DMS53 treated with DMSO at 0.1 percent for 48 hours (cell line): ENCODE measurements at regions not wholly inside any gene's neighbourhood (a gene's known extent, or its start where the extent isn't known, plus 50 kb on each side); places are given as distances from the start of the nearest gene placed in this dataset.

Source experiments
- DNase-seq: peaks from one replicate; lab custom pipeline; 2025; ENCODE audit not compliant: unreplicated experiment; lab: John Stamatoyannopoulos, UW

GRCh38 chr9:13665418-13666066 lies 386.1 kb upstream of the MPDZ start:
- DNase-seq: no peak

- DNase-seq: no peak
Observed at GRCh38 chr9:13661014-13661413, 381.5 kb upstream of the MPDZ start.

GRCh38 chr9:13651969-13652663 lies 372.6 kb upstream of the MPDZ start:
- DNase-seq: no peak

- DNase-seq: no peak
Observed at GRCh38 chr9:13651526-13651925, 372.0 kb upstream of the MPDZ start.

- DNase-seq: no peak
Observed at GRCh38 chr9:13648676-13649075, 369.2 kb upstream of the MPDZ start.

- DNase-seq: no peak
Observed at GRCh38 chr9:13648068-13648467, 368.6 kb upstream of the MPDZ start.

- no peak for DNase-seq
Observed at GRCh38 chr9:13646500-13647021, 367.1 kb upstream of the MPDZ start.

- DNase-seq: no peak
Observed at GRCh38 chr9:13645557-13645956, 366.1 kb upstream of the MPDZ start.

GRCh38 chr9:13644675-13645074 lies 365.2 kb upstream of the MPDZ start:
- DNase-seq: no peak

GRCh38 chr9:13642646-13643045 lies 363.2 kb upstream of the MPDZ start:
- no peak for DNase-seq

- no peak for DNase-seq
Observed at GRCh38 chr9:13629067-13629466, 349.6 kb upstream of the MPDZ start.

GRCh38 chr9:13628526-13628925 lies 349.0 kb upstream of the MPDZ start:
- DNase-seq: no peak

- DNase-seq: no peak
Observed at GRCh38 chr9:13627502-13627901, 348.0 kb upstream of the MPDZ start.

- no peak for DNase-seq
Observed at GRCh38 chr9:13627071-13627470, 347.6 kb upstream of the MPDZ start.

- no peak for DNase-seq
Observed at GRCh38 chr9:13626601-13627000, 347.1 kb upstream of the MPDZ start.

- DNase-seq: no peak
Observed at GRCh38 chr9:13621872-13622564, 342.5 kb upstream of the MPDZ start.

- no peak for DNase-seq
Observed at GRCh38 chr9:13616491-13617035, 337.1 kb upstream of the MPDZ start.

GRCh38 chr9:13615660-13616490 lies 336.4 kb upstream of the MPDZ start:
- no peak for DNase-seq

GRCh38 chr9:13614060-13614459 lies 334.6 kb upstream of the MPDZ start:
- DNase-seq: no peak

GRCh38 chr9:13613296-13613695 lies 333.8 kb upstream of the MPDZ start:
- DNase-seq: no peak

GRCh38 chr9:13608451-13608850 lies 329.0 kb upstream of the MPDZ start:
- DNase-seq: no peak
